Stomach smooth muscle (tissue), 2 donors: ENCODE measurements at regions not wholly inside any gene's neighbourhood (a gene's known extent, or its start where the extent isn't known, plus 50 kb on each side); places are given as distances from the start of the nearest gene placed in this dataset.

ENCODE experiments used
- H3K27ac ChIP-seq: one replicate; pipeline ENCODE4 v1.7.0; 2013; ENCODE audit warnings: mild to moderate bottlenecking, low read length, inconsistent platforms
- H3K27me3 ChIP-seq, 2 donors: one replicate each; pipeline ENCODE4 v1.7.0; 2013; ENCODE audit warnings: low read length in 2 of 2; ENCODE audit not compliant: insufficient read depth in 2 of 2, control insufficient read depth in 1 of 2
- H3K36me3 ChIP-seq, 2 donors: one replicate each; pipeline ENCODE4 v1.7.0; 2013; ENCODE audit warnings: low read length in 2 of 2; ENCODE audit not compliant: control insufficient read depth in 2 of 2, insufficient read depth in 2 of 2
- H3K4me1 ChIP-seq: one replicate; pipeline ENCODE4 v1.7.0; 2013; ENCODE audit warnings: low read length; ENCODE audit not compliant: control insufficient read depth, insufficient read depth
- H3K4me3 ChIP-seq, 2 donors: one replicate each; pipeline ENCODE4 v1.7.0; 2013; ENCODE audit warnings: low read length in 2 of 2
- H3K9ac ChIP-seq, 2 donors: one replicate each; pipeline ENCODE4 v1.7.0; 2013; ENCODE audit warnings: low read length in 2 of 2, mild to moderate bottlenecking in 1 of 2
- H3K9me3 ChIP-seq, 2 donors: one replicate each; pipeline ENCODE4 v1.7.0; 2013; ENCODE audit warnings: low read length in 2 of 2; ENCODE audit not compliant: control insufficient read depth in 2 of 2
- donor health status: healthy.
- donor health status: Pancreatic carcinoma.

- no peaks in the 10 kb centered on the region for H3K36me3 ChIP-seq
- no peaks in the 10 kb centered on the region for H3K9me3 ChIP-seq
- H3K27ac ChIP-seq = no peak overlapping the region
- H3K4me1 ChIP-seq = no peaks in the 10 kb centered on the region
- H3K9ac ChIP-seq = no peak overlapping the region
- no peak overlapping the region for H3K4me3 ChIP-seq
- no peaks in the 10 kb centered on the region for H3K27me3 ChIP-seq
These were observed 74.9 kb downstream of the ADRA2A start for GRCh38 chr10:111151595-111152307.

GRCh38 chr10:111156754-111157153 is 79.9 kb downstream of the ADRA2A start:
- H3K9ac ChIP-seq = no peak overlapping the region
- no peaks in the 10 kb centered on the region for H3K36me3 ChIP-seq
- H3K9me3 ChIP-seq = no peaks in the 10 kb centered on the region
- no peak overlapping the region for H3K4me3 ChIP-seq
- H3K27ac ChIP-seq = no peak overlapping the region
- H3K4me1 ChIP-seq = no peaks in the 10 kb centered on the region
- no peaks in the 10 kb centered on the region for H3K27me3 ChIP-seq

- no peak overlapping the region for H3K27ac ChIP-seq
- H3K4me3 ChIP-seq = no peak overlapping the region
These were observed 81.8 kb downstream of the ADRA2A start for GRCh38 chr10:111158595-111158994.

GRCh38 chr10:111161109-111161874 is 84.5 kb downstream of the ADRA2A start:
- Histone ChIP-seq H3K4me1 (no peaks in the 10 kb centered on the region), H3K27me3 (no peaks in the 10 kb centered on the region), H3K9me3 (no peaks in the 10 kb centered on the region), H3K36me3 (no peaks in the 10 kb centered on the region), H3K9ac (no peak overlapping the region), H3K27ac (no peak overlapping the region), H3K4me3 (no peak overlapping the region)

More at GRCh38 chr10:111158595-111158994, 81.8 kb downstream of the ADRA2A start:
- no peak overlapping the region for H3K9ac ChIP-seq
- no peaks in the 10 kb centered on the region for H3K4me1 ChIP-seq
- H3K36me3 ChIP-seq = no peaks in the 10 kb centered on the region
- no peaks in the 10 kb centered on the region for H3K9me3 ChIP-seq
- no peaks in the 10 kb centered on the region for H3K27me3 ChIP-seq

GRCh38 chr10:111171183-111171582 is 94.4 kb downstream of the ADRA2A start:
- H3K4me1 ChIP-seq = no peaks in the 10 kb centered on the region
- no peak overlapping the region for H3K9ac ChIP-seq
- H3K36me3 ChIP-seq = no peaks in the 10 kb centered on the region
- no peaks in the 10 kb centered on the region for H3K27me3 ChIP-seq
- H3K27ac ChIP-seq = no peak overlapping the region
- H3K4me3 ChIP-seq = no peak overlapping the region
- H3K9me3 ChIP-seq = peaks cover 0 to 2% of the 10 kb centered on the region in 2 donors

- Histone ChIP-seq H3K27me3 (no peaks in the 10 kb centered on the region), H3K27ac (no peak overlapping the region), H3K4me1 (no peaks in the 10 kb centered on the region), H3K4me3 (no peak overlapping the region), H3K9ac (no peak overlapping the region), H3K36me3 (no peaks in the 10 kb centered on the region), H3K9me3 (no peaks in the 10 kb centered on the region)
These were observed 99.0 kb downstream of the ADRA2A start for GRCh38 chr10:111175787-111176186.

- Histone ChIP-seq H3K4me3 (no peak overlapping the region), H3K9ac (no peak overlapping the region), H3K27me3 (no peaks in the 10 kb centered on the region), H3K9me3 (no peaks in the 10 kb centered on the region), H3K4me1 (no peaks in the 10 kb centered on the region), H3K36me3 (no peaks in the 10 kb centered on the region), H3K27ac (no peak overlapping the region)
These were observed 100.5 kb downstream of the ADRA2A start for GRCh38 chr10:111177379-111177778.

GRCh38 chr10:111179514-111179913 is 102.7 kb downstream of the ADRA2A start:
- Histone ChIP-seq H3K27me3 (no peaks in the 10 kb centered on the region), H3K36me3 (no peaks in the 10 kb centered on the region), H3K27ac (no peak overlapping the region), H3K4me3 (no peak overlapping the region), H3K9me3 (no peaks in the 10 kb centered on the region), H3K4me1 (no peaks in the 10 kb centered on the region), H3K9ac (no peak overlapping the region)

- H3K9ac ChIP-seq = no peak overlapping the region
- H3K36me3 ChIP-seq = no peaks in the 10 kb centered on the region
- H3K9me3 ChIP-seq = no peaks in the 10 kb centered on the region
- H3K27me3 ChIP-seq = no peaks in the 10 kb centered on the region
- H3K27ac ChIP-seq = no peak overlapping the region
- H3K4me1 ChIP-seq = no peaks in the 10 kb centered on the region
- H3K4me3 ChIP-seq = no peak overlapping the region
These were observed 109.5 kb downstream of the ADRA2A start for GRCh38 chr10:111186358-111186757.

- Histone ChIP-seq H3K27me3 (no peaks in the 10 kb centered on the region), H3K4me3 (no peak overlapping the region), H3K27ac (no peak overlapping the region), H3K4me1 (no peaks in the 10 kb centered on the region), H3K9me3 (no peaks in the 10 kb centered on the region), H3K36me3 (no peaks in the 10 kb centered on the region), H3K9ac (no peak overlapping the region)
These were observed 110.3 kb downstream of the ADRA2A start for GRCh38 chr10:111187096-111187495.

GRCh38 chr10:111199587-111199986 is 122.8 kb downstream of the ADRA2A start:
- Histone ChIP-seq H3K4me1 (no peaks in the 10 kb centered on the region), H3K27ac (no peak overlapping the region), H3K4me3 (no peak overlapping the region), H3K36me3 (no peaks in the 10 kb centered on the region), H3K9ac (no peak overlapping the region), H3K9me3 (peaks cover 0 to 2% of the 10 kb centered on the region in 2 donors), H3K27me3 (no peaks in the 10 kb centered on the region)
